ENCODE measurements at regions not wholly inside any gene's neighbourhood (a gene's known extent, or its start where the extent isn't known, plus 50 kb on each side); places are given as distances from the start of the nearest gene placed in this dataset.
"Not testable (repeated sequence)": the region's sequence is repeated elsewhere in the genome, so short reads cannot be mapped to it uniquely, and the experiment has no call there.

GRCh38 chr14:40452674-40453073, 1020.4 kb upstream of the FBXO33 start:
- DNase-seq: no peak

GRCh38 chr14:40447017-40447416, 1014.8 kb upstream of the FBXO33 start:
- DNase-seq: no peak

GRCh38 chr14:40445020-40445419, 1012.8 kb upstream of the FBXO33 start:
- no peak for DNase-seq

DNA sequence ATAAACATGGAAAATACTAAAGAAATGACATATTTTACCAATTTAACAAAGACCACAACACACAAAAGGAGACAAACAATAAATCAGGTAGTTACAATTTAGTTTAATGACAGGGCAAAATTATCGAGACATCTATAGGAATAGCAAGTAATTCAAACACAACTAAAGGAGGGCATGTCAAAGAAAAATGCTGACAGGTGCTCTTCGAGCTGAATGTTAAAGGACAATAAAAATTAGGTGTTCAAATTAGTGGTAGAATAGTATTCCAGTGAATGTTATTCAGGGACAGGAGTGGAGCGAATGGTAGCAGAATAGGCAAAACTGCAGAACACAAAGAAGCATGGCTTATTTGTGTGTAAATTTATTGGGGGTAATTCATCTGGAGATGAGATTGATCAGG, 1004.3 kb upstream of the FBXO33 start:
- DNase-seq: no peak

- DNase-seq: no peak
These were observed 985.7 kb upstream of the FBXO33 start for GRCh38 chr14:40417777-40418401.

GRCh38 chr14:40416565-40416964, 984.3 kb upstream of the FBXO33 start:
- no peak for DNase-seq

GRCh38 chr14:40414386-40414785, 982.2 kb upstream of the FBXO33 start:
- DNase-seq: no peak

GRCh38 chr14:40413136-40413535, 980.9 kb upstream of the FBXO33 start:
- DNase-seq: no peak

- DNase-seq: no peak
These were observed 978.5 kb upstream of the FBXO33 start for GRCh38 chr14:40410708-40411107.

DNA sequence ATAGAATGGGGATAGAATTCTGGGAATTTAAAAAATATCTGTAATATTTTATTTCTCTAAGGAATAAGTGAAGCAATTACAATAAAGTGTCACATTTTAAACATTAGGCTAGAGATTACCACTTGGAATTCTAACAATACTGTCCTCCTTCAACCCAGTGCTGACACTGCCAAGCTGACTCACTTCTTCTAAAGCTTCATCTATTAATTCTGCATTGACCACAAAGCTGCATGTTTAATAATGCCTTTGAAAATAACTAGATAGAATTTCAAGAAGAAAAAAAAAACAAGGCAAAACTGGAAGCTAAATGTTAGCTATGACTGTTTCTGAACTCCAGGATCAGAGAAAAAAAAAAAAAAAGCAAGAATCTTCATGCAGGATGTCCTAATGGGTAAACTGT, 970.7 kb upstream of the FBXO33 start:
- no peak for DNase-seq

GRCh38 chr14:40398981-40399380, 966.7 kb upstream of the FBXO33 start:
- no peak for DNase-seq

GRCh38 chr14:40394634-40395340, 962.6 kb upstream of the FBXO33 start:
- no peak for DNase-seq

GRCh38 chr14:40393143-40393542, 960.9 kb upstream of the FBXO33 start:
- no peak for DNase-seq

DNA sequence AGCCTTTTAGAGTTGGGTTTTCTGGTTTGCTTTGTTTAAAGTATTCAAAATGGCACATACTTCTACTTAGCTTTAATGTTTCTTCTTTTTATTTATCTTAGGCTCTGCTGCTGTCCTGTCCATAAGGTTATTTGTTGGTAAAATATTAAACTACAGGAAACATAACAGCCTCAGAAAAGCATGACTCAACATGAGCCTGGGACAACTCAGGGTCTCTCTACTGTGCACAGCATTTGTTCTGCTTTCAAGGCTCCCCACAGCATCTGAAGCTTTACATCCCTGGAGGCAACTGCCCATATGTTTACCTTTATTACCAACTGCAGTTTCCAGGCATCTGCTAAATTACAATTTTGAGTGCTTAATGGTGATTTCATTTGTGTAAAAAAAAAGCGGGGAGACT, 954.2 kb upstream of the FBXO33 start:
- DNase-seq: no peak

DNA sequence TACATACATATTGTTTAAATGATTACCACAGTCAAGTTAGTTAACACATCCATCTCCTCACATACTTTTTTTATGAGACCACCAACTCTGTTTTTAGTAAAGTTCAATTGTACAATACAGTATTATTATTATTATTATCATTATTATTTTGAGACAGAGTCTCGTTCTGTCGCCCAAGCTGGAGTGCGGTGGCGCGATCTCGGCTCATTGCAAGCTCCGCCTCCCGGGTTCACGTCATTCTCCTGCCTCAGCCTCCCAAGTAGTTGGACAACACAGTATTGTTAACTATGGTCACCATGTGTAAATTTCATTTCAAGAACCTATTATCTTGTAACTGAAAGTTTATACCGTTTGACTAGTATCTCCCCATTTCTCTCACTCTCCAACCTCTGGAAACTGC, 942.0 kb upstream of the FBXO33 start:
- DNase-seq: no peak

- DNase-seq: no peak
These were observed 938.8 kb upstream of the FBXO33 start for GRCh38 chr14:40371011-40371410.

DNA sequence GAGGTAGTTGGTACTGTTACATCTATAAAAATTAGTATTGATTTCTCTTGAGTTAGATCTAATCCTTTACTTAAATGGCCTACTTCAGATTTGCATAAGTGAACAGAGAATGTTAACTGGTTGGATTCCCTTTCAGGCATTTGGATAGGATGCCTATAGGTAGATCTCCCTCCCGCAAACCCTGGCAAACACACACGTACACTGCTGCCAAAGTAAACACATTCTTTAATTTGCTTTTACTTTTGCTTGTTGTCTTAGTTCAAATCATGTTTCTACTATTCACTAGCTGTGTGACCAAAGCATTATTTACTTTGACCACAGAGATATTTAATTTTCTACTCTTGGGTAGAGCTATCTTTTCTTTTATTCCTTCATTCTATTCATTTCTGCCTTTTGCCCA, 936.1 kb upstream of the FBXO33 start:
- DNase-seq: no peak

DNA sequence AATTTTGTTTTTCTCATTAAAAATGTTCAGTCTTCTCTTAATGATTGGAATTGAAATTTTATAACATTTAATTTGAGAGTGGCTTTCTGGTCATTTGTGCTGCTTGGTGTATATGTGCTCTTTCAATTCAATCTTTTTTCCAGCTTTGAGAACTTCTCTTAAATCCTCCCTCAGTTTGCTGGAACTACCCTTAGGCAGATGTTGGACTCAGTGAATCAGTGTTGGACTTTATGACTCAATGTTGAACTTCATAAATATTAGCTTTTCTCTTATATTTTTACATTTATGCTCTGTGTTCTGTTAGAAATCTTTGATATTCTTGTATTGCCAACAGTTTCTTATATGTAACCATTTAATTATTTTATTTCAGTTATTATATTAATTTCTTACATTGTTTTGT, 935.5 kb upstream of the FBXO33 start:
- DNase-seq: no peak

DNA sequence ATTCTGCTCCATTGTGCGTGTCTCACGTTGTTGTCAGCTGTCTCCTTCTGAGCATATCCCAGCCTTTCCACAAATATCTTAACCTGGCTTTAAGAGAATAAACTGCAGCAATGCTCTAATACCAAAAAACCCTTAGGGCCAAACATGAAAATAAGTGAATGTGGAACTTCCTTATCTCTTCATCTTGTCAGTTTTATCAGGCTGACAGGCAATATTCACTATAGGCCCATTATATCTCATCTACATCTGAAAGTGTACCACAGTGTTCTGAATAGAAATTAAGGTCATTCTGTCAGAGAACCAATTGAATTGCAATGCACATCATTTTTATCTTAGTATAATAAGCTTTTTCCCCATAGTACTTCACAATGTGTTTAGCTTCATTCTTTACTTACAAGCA, 933.1 kb upstream of the FBXO33 start:
- DNase-seq: no peak

DNA sequence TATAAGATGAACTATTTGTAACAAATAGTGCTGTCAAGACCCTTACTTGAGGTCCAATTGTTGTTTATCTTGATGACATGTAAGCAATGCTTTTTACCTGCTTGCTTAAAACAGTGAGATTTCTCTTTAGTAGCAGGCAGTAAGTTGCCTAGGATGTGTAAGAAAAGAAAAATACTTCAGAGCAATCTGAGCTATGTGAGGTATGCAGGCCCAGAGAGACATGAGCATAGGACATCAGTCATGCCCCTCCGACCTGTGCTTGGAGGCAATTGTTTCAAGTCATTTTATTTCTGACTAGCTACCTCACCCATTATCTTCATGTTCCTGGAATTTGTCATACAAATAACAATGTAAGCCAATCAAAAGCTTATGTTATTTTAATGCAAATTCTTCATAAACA, 930.6 kb upstream of the FBXO33 start:
- DNase-seq: no peak

DNA sequence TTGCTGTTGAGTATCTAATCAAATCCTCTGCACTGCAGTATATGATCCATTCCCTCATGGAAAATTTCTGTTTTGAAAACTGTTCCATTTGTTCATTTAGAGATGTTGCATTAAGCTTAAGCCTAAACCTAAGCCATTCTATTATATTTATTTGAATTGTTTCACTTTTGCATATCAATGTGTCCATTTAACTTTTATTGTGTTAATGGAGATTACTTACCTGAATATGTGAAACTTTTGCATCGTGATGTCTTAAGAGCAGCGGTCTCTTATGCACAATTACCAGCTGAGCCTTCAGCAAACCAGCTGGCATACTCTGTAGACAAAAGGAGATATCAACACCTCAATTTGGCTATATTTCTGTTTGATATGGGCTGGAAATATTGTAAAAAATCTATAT, 922.5 kb upstream of the FBXO33 start:
- DNase-seq: no peak

- DNase-seq: not testable (repeated sequence)
These were observed 915.9 kb upstream of the FBXO33 start for GRCh38 chr14:40348104-40348503.

DNA sequence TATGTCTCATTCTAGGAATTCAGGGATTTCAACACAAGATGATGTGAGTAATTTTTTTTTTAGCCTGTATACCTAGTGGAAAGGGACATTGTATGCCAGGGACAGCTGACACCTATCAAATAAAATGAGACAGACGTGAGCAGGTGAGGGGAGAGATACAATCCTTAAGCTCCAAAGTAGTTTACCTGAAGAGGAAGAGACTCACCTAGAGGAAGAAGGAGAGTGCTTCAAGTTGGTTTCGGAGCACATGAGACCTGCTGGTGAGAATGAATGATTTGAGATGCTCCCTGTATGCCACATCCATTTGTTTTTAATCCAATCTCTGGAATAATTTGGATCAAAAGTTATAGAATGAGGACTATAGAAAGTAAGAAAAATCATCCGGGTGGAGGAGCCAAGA, 915.4 kb upstream of the FBXO33 start:
- no peak for DNase-seq

DNA sequence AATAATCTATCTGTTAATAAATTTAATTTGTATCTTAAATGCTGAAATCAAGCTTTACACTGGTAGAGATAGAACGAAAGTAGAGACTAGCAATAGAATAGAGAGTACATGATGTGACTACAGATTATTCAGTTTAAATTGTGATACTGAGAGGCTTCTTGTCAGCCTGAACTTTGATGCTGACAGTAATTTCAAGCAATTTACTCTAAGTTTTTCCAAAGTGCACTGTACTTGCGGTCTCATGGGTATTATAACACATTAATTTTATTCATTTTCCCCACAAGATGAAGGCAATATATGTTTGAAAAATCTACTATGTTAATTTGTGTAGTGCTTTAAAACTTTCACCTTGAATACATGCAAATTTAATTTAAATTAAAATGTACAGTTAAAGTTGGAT, 914.0 kb upstream of the FBXO33 start:
- DNase-seq: no peak

DNA sequence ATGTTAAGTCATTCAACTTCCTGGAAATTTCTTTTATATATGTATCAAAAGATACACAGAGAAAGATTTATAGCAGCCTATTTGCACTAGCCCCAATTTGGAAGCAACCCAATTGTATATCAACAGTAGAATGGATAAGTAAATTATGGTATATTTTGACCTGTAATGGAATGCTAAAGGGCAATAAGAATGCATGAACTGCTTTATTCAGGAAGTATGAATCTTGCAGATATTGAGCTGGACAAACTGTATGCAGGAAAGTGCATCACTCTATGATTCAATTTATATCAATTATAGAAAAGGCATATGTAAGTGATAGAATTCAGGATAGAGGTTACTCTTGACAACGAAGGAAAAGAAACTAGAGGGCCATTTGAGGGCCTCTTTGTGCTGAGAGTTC, 913.1 kb upstream of the FBXO33 start:
- DNase-seq: no peak
